GM03348 (cell line): ENCODE measurements at regions not wholly inside any gene's neighbourhood (a gene's known extent, or its start where the extent isn't known, plus 50 kb on each side); places are given as distances from the start of the nearest gene placed in this dataset.

Experiments used
- DNase-seq: peaks from one replicate; pipeline ENCODE4 v3.0.0; 2012; ENCODE audit warnings: low spot score

GRCh38 chr5:8912106-8912505 is 633.8 kb downstream of the SEMA5A start:
- DNase-seq, result no peak

GRCh38 chr5:8913522-8913921 is 632.4 kb downstream of the SEMA5A start:
- DNase-seq, result no peak

GRCh38 chr5:8919096-8919495 is 626.8 kb downstream of the SEMA5A start:
- DNase-seq, result no peak

GRCh38 chr5:8923526-8923925 is 622.3 kb downstream of the SEMA5A start:
- DNase-seq, result no peak

GRCh38 chr5:8924054-8924793 is 621.7 kb downstream of the SEMA5A start:
- no peak for DNase-seq

GRCh38 chr5:8930021-8930420 is 615.9 kb downstream of the SEMA5A start:
- DNase-seq, result no peak

- DNase-seq, result no peak
Measured at GRCh38 chr5:8934455-8934854, 611.4 kb downstream of the SEMA5A start.

- DNase-seq, result no peak
Measured at GRCh38 chr5:8940934-8941333, 604.9 kb downstream of the SEMA5A start.

GRCh38 chr5:8943301-8943700 is 602.6 kb downstream of the SEMA5A start:
- no peak for DNase-seq

GRCh38 chr5:8944005-8944404 is 601.9 kb downstream of the SEMA5A start:
- no peak for DNase-seq

- DNase-seq, result no peak
Measured at GRCh38 chr5:8945972-8946371, 599.9 kb downstream of the SEMA5A start.

GRCh38 chr5:8949908-8950307 is 596.0 kb downstream of the SEMA5A start:
- DNase-seq, result no peak

- no peak for DNase-seq
Measured at GRCh38 chr5:8952147-8952546, 593.7 kb downstream of the SEMA5A start.

- DNase-seq, result no peak
Measured at GRCh38 chr5:8953016-8953415, 592.9 kb downstream of the SEMA5A start.

GRCh38 chr5:8953911-8954438 is 591.9 kb downstream of the SEMA5A start:
- DNase-seq, result no peak

- DNase-seq, result no peak
Measured at GRCh38 chr5:8954801-8955200, 591.1 kb downstream of the SEMA5A start.

- no peak for DNase-seq
Measured at GRCh38 chr5:8956659-8957058, 589.2 kb downstream of the SEMA5A start.

- DNase-seq, result no peak
Measured at GRCh38 chr5:8958602-8959001, 587.3 kb downstream of the SEMA5A start.

GRCh38 chr5:8961219-8961618 is 584.7 kb downstream of the SEMA5A start:
- DNase-seq, result no peak

- no peak for DNase-seq
Measured at GRCh38 chr5:8961956-8962355, 583.9 kb downstream of the SEMA5A start.

GRCh38 chr5:8981016-8981415 is 564.9 kb downstream of the SEMA5A start:
- DNase-seq, result no peak

GRCh38 chr5:8981496-8981895 is 564.4 kb downstream of the SEMA5A start:
- DNase-seq, result no peak

- DNase-seq, result no peak
Measured at GRCh38 chr5:8984386-8984785, 561.5 kb downstream of the SEMA5A start.
